Neural cell (in vitro differentiated cells): ENCODE measurements at regions not wholly inside any gene's neighbourhood (a gene's known extent, or its start where the extent isn't known, plus 50 kb on each side); places are given as distances from the start of the nearest gene placed in this dataset.

Source experiments
- H2AFZ ChIP-seq: fragments of 200-600, 300-800 bp; sonication (generic), shearing (Covaris generic); 2 replicates; pipeline ENCODE4 v1.6.0; 2014; ENCODE audit warnings: low read depth, mild to moderate bottlenecking, antibody characterized with exemption, low read length, moderate library complexity
- H3F3A ChIP-seq: fragments of 200-600 bp; shearing (Covaris generic); 2 replicates; pipeline ENCODE4 v1.6.1; 2016; ENCODE audit warnings: mild to moderate bottlenecking, moderate library complexity, mixed read lengths, antibody characterized with exemption, low read length; ENCODE audit not compliant: insufficient read depth, poor library complexity, severe bottlenecking
- H3K27ac ChIP-seq: fragments of 200-600, 300-800 bp; sonication (generic), shearing (Covaris generic); 2 replicates; pipeline ENCODE4 v1.5.1; 2014; ENCODE audit warnings: mild to moderate bottlenecking, low read length, moderate library complexity
- H3K27me3 ChIP-seq: fragments of 300-800, 200-600 bp; sonication (generic), shearing (Covaris generic); 2 replicates; pipeline ENCODE4 v1.6.0; 2014; ENCODE audit warnings: mild to moderate bottlenecking, low read depth, low read length, moderate library complexity; ENCODE audit not compliant: insufficient read depth
- H3K36me3 ChIP-seq: fragments of 300-800, 200-600 bp; sonication (generic), shearing (Covaris generic); 2 replicates; pipeline ENCODE4 v1.5.1; 2014; ENCODE audit warnings: mild to moderate bottlenecking, antibody characterized with exemption, low read length, moderate library complexity; ENCODE audit not compliant: insufficient read depth
- H3K4me2 ChIP-seq: fragments of 300-800, 200-600 bp; sonication (generic), shearing (Covaris generic); 2 replicates; pipeline ENCODE4 v1.6.0; 2014; ENCODE audit warnings: mild to moderate bottlenecking, low read length
- H3K4me3 ChIP-seq: fragments of 300-800, 200-600 bp; sonication (generic), shearing (Covaris generic); 2 replicates; pipeline ENCODE4 v1.5.1; 2014; ENCODE audit warnings: mild to moderate bottlenecking, low read length, moderate library complexity
- H3K79me2 ChIP-seq: fragments of 200-600 bp; shearing (Covaris generic); replicated peaks from 2 replicates; pipeline ENCODE4 v1.6.0; 2014; ENCODE audit warnings: mild to moderate bottlenecking, low read length, moderate library complexity; ENCODE audit not compliant: insufficient read depth
- H3K9ac ChIP-seq: fragments of 300-800, 200-600 bp; sonication (generic), shearing (Covaris generic); 2 replicates; pipeline ENCODE4 v1.6.1; 2016; ENCODE audit warnings: mild to moderate bottlenecking, low read length, mixed read lengths
- H3K9me2 ChIP-seq: fragments of 200-600 bp; shearing (Covaris generic); 2 replicates; pipeline ENCODE4 v1.6.1; 2016; ENCODE audit warnings: mild to moderate bottlenecking, low read length, mixed read lengths; ENCODE audit not compliant: insufficient read depth
- H3K9me3 ChIP-seq: fragments of 200-600, 300-800 bp; sonication (generic), shearing (Covaris generic); 2 replicates; pipeline ENCODE4 v1.6.1; 2016; ENCODE audit warnings: mild to moderate bottlenecking, mixed run types, low read length, moderate library complexity, mixed read lengths
- H4K20me1 ChIP-seq: fragments of 200-600 bp; shearing (Covaris generic); 2 replicates; pipeline ENCODE4 v1.6.1; 2016; ENCODE audit warnings: mild to moderate bottlenecking, mixed run types; ENCODE audit not compliant: insufficient read depth
- CTCF ChIP-seq: fragments of 450-650 bp; IDR thresholded peaks from 2 replicates; pipeline ENCODE4 v1.5.1; 2014; ENCODE audit warnings: antibody characterized with exemption, mild to moderate bottlenecking, moderate library complexity; ENCODE audit not compliant: poor library complexity, severe bottlenecking
- EP300 ChIP-seq: fragments of 450-650 bp; conservative IDR thresholded peaks from 2 replicates; pipeline ENCODE4 v1.6.1; 2014; ENCODE audit warnings: antibody characterized with exemption, mild to moderate bottlenecking, moderate library complexity; ENCODE audit not compliant: poor library complexity, severe bottlenecking
- EZH2 ChIP-seq: fragments of 200-600, 300-800 bp; shearing (Covaris generic), sonication (generic); IDR thresholded peaks from 2 replicates; pipeline ENCODE4 v1.6.1; 2014; ENCODE audit warnings: antibody characterized with exemption, low read length, borderline replicate concordance, mild to moderate bottlenecking; ENCODE audit not compliant: insufficient read depth, poor library complexity, severe bottlenecking
- MXI1 ChIP-seq: fragments of 450-650 bp; conservative IDR thresholded peaks from 2 replicates; pipeline ENCODE4 v1.6.1; 2014; ENCODE audit warnings: antibody characterized with exemption, mild to moderate bottlenecking; ENCODE audit not compliant: poor library complexity, severe bottlenecking
- POLR2AphosphoS5 ChIP-seq: IDR thresholded peaks from 2 replicates; pipeline ENCODE4 v1.6.1; 2012
- RAD21 ChIP-seq: fragments of 450-650 bp; conservative IDR thresholded peaks from 2 replicates; pipeline ENCODE4 v1.6.1; 2014; ENCODE audit warnings: antibody characterized with exemption, mild to moderate bottlenecking, moderate library complexity
- REST ChIP-seq: IDR thresholded peaks from 2 replicates; pipeline ENCODE4 v1.6.1; 2012; ENCODE audit warnings: borderline replicate concordance
- SMC3 ChIP-seq: fragments of 450-650 bp; conservative IDR thresholded peaks from 2 replicates; pipeline ENCODE4 v1.6.1; 2014; ENCODE audit warnings: antibody characterized with exemption, mild to moderate bottlenecking, moderate library complexity; ENCODE audit not compliant: poor library complexity
- TAF1 ChIP-seq: IDR thresholded peaks from 2 replicates; pipeline ENCODE4 v1.6.1; 2012; ENCODE audit warnings: low read depth

- H3K4me2 ChIP-seq, result no peak overlapping the region
- H3K9ac ChIP-seq, result no peak overlapping the region
- no peaks in the 10 kb centered on the region for H3K9me2 ChIP-seq
- H4K20me1 ChIP-seq, result no peaks in the 10 kb centered on the region
- no peak overlapping the region for H2AFZ ChIP-seq
- H3K4me3 ChIP-seq, result no peak overlapping the region
- no peaks in the 10 kb centered on the region for H3K9me3 ChIP-seq
- H3K36me3 ChIP-seq, result no peaks in the 10 kb centered on the region
- H3F3A ChIP-seq, result no peaks in the 10 kb centered on the region
- H3K27ac ChIP-seq, result no peak overlapping the region
- no peak for TF ChIP-seq EP300
- TF ChIP-seq SMC3, result no peak
- no peak for TF ChIP-seq EZH2
- TF ChIP-seq POLR2AphosphoS5, result no peak
- TF ChIP-seq REST, result no peak
- TF ChIP-seq RAD21, result no peak
- TF ChIP-seq CTCF, result no peak
- H3K27me3 ChIP-seq, result no peaks in the 10 kb centered on the region
- H3K79me2 ChIP-seq, result no peaks in the 10 kb centered on the region
These were observed 199.2 kb downstream of the KCNS3 start for GRCh38 chr2:18077704-18078103.

- Histone ChIP-seq H3K4me3 (no peak overlapping the region), H2AFZ (no peak overlapping the region), H3K36me3 (no peaks in the 10 kb centered on the region), H3K4me2 (no peak overlapping the region), H3F3A (no peaks in the 10 kb centered on the region), H3K9me3 (no peaks in the 10 kb centered on the region), H3K27ac (no peak overlapping the region), H3K79me2 (no peaks in the 10 kb centered on the region), H4K20me1 (no peaks in the 10 kb centered on the region), H3K9ac (no peak overlapping the region), H3K27me3 (no peaks in the 10 kb centered on the region), H3K9me2 (no peaks in the 10 kb centered on the region)
- TF ChIP-seq EP300, result no peak
- no peak for TF ChIP-seq TAF1
- no peak for TF ChIP-seq MXI1
- TF ChIP-seq RAD21, result no peak
- no peak for TF ChIP-seq CTCF
- TF ChIP-seq REST, result no peak
- no peak for TF ChIP-seq POLR2AphosphoS5
- no peak for TF ChIP-seq EZH2
- no peak for TF ChIP-seq SMC3
These were observed 198.8 kb downstream of the KCNS3 start for GRCh38 chr2:18077231-18077630.
